Ovary (tissue), 7 donors: ENCODE measurements at regions not wholly inside any gene's neighbourhood (a gene's known extent, or its start where the extent isn't known, plus 50 kb on each side); places are given as distances from the start of the nearest gene placed in this dataset.

Experiments
- DNase-seq, 5 donors: peaks; one replicate each; pipeline ENCODE4 v3.0.0-alpha.2; 2019 to 2020
- H3K27ac ChIP-seq, 2 donors: fragments of 200-600 bp; one replicate each; pipeline versions ENCODE4 v1.5.1 to v1.8.0; 2019 to 2022
- H3K27me3 ChIP-seq: fragments of 200-600 bp; one replicate; pipeline ENCODE4 v1.8.0; 2022
- H3K36me3 ChIP-seq: fragments of 200-600 bp; sonication (generic); one replicate; pipeline ENCODE4 v1.5.1; 2019
- H3K4me1 ChIP-seq: one replicate; pipeline ENCODE4 v1.8.1; 2013; ENCODE audit warnings: mild to moderate bottlenecking, moderate library complexity; ENCODE audit not compliant: insufficient read depth
- H3K4me3 ChIP-seq: fragments of 200-600 bp; sonication (generic); one replicate; pipeline ENCODE4 v1.5.1; 2017
- H3K9me3 ChIP-seq, 2 donors: fragments of 200-600 bp in 1 of 2; sonication (generic) in 1 of 2; one replicate each; pipeline versions ENCODE4 v1.5.1 to v1.8.1; 2013 to 2019; ENCODE audit warnings: mild to moderate bottlenecking in 1 of 2, moderate library complexity in 1 of 2
- CTCF ChIP-seq, 3 donors: fragments of 450-650 bp in 2 of 3; fragments of 200-600 bp in 1 of 3; IDR thresholded peaks; one replicate each; pipeline versions ENCODE4 v1.5.1 to v1.8.0; 2016 to 2022; ENCODE audit warnings: antibody characterized with exemption in 3 of 3, mild to moderate bottlenecking in 1 of 3
- EP300 ChIP-seq: sonication (generic); formaldehyde crosslinking; IDR thresholded peaks from one replicate; pipeline ENCODE4 v1.6.1; 2017; ENCODE audit warnings: antibody characterized with exemption
- POLR2A ChIP-seq: fragments of 450-650 bp; IDR thresholded peaks from one replicate; pipeline ENCODE4 v1.6.1; 2017; ENCODE audit warnings: antibody characterized with exemption, mild to moderate bottlenecking, moderate library complexity
- WGBS, 3 donors: extraction: QIAGEN DNeasy Blood & Tissue Kit in 1 of 3; methylation state at CpG; one replicate each; pipeline versions ENCODE4 v1.1.5 to v1.1.7; 2013 to 2017; 5-methylcytosine and 5-hydroxymethylcytosine counted together
- intact Hi-C, 4 donors: fragments of 100-400 bp; cut with DNase I; formaldehyde crosslinking; loops; one replicate each; pipeline versions ENCODE4 v1.11.0 to v1.15.1; 2022 to 2023
- donor health status: DM: no; HTN: no; CAD: no; lungs with moderate emphysema.
- donor health status: DM: no; HTN: no; CAD: no.
- donor health status: Bipolar disorder and iron deficiency.
- donor health status: DM: no; HTN: no; CAD: no.
- donor health status: DM: yes; HTN: yes; CAD: no.

- H3K36me3 ChIP-seq, result no peaks in the 10 kb centered on the region
- no peak for DNase-seq
- WGBS, 3 donors, result 85 to 92% (median 88%) methylated on average over 6 of the region's 6 CpGs
These were observed 277.4 kb downstream of the CCSER2 start for GRCh38 chr10:84605802-84606201.

GRCh38 chr10:84606428-84606827 is 278.0 kb downstream of the CCSER2 start:
- WGBS, 3 donors, result 64 to 73% (median 66%) methylated on average over 3 of the region's 3 CpGs
- DNase-seq, result no peak
- no peaks in the 10 kb centered on the region for H3K36me3 ChIP-seq
- no peaks in the 10 kb centered on the region for H3K27me3 ChIP-seq
- no peak overlapping the region for H3K27ac ChIP-seq
- H3K4me1 ChIP-seq, result no peaks in the 10 kb centered on the region
- H3K4me3 ChIP-seq, result no peak overlapping the region
- intact Hi-C loops, result no loop called here
- no peaks in the 10 kb centered on the region for H3K9me3 ChIP-seq
- TF ChIP-seq CTCF (IDR thresholded peaks at IDR 0.05) (no peak), POLR2A (no peak), EP300 (no peak)

More at GRCh38 chr10:84605802-84606201, 277.4 kb downstream of the CCSER2 start:
- Histone ChIP-seq H3K4me3 (no peak overlapping the region), H3K4me1 (no peaks in the 10 kb centered on the region), H3K27ac (no peak overlapping the region), H3K27me3 (no peaks in the 10 kb centered on the region), H3K9me3 (no peaks in the 10 kb centered on the region)
- no peak for TF ChIP-seq POLR2A
- TF ChIP-seq CTCF (IDR thresholded peaks at IDR 0.05), result no peak
- TF ChIP-seq EP300, result no peak
- intact Hi-C loops, result no loop called here

GRCh38 chr10:84607044-84607443 is 278.7 kb downstream of the CCSER2 start:
- Histone ChIP-seq H3K4me1 (no peaks in the 10 kb centered on the region), H3K27ac (no peak overlapping the region), H3K9me3 (no peaks in the 10 kb centered on the region), H3K27me3 (no peaks in the 10 kb centered on the region), H3K4me3 (no peak overlapping the region), H3K36me3 (no peaks in the 10 kb centered on the region)
- no peak for DNase-seq
- WGBS, 3 donors, result 59 to 72% (median 66%) methylated on average over 4 of the region's 4 CpGs
- intact Hi-C loops, result no loop called here
- no peak for TF ChIP-seq POLR2A

GRCh38 chr10:84607523-84607922 is 279.1 kb downstream of the CCSER2 start:
- Histone ChIP-seq H3K9me3 (no peaks in the 10 kb centered on the region), H3K4me3 (no peak overlapping the region), H3K27ac (no peak overlapping the region), H3K27me3 (no peaks in the 10 kb centered on the region), H3K36me3 (no peaks in the 10 kb centered on the region), H3K4me1 (no peaks in the 10 kb centered on the region)
- intact Hi-C loops, result no loop called here
- DNase-seq, result no peak
- TF ChIP-seq CTCF (IDR thresholded peaks at IDR 0.05) (no peak), POLR2A (no peak), EP300 (no peak)
- 12 to 19% (median 18%) methylated on average over 9 of the region's 9 CpGs for WGBS, 3 donors

GRCh38 chr10:84608126-84608525 is 279.7 kb downstream of the CCSER2 start:
- Histone ChIP-seq H3K27me3 (no peaks in the 10 kb centered on the region), H3K4me3 (no peak overlapping the region), H3K36me3 (no peaks in the 10 kb centered on the region), H3K9me3 (no peaks in the 10 kb centered on the region), H3K27ac (no peak overlapping the region), H3K4me1 (no peaks in the 10 kb centered on the region)
- DNase-seq, result no peak
- TF ChIP-seq EP300 (no peak), CTCF (IDR thresholded peaks at IDR 0.05) (no peak), POLR2A (no peak)
- whole genome bisulfite sequencing, 3 donors, result 88 to 92% (median 89%) methylated on average over 4 of the region's 4 CpGs
- intact Hi-C loops, result no loop called here
